ENCODE measurements at regions not wholly inside any gene's neighbourhood (a gene's known extent, or its start where the extent isn't known, plus 50 kb on each side); places are given as distances from the start of the nearest gene placed in this dataset.

DNA sequence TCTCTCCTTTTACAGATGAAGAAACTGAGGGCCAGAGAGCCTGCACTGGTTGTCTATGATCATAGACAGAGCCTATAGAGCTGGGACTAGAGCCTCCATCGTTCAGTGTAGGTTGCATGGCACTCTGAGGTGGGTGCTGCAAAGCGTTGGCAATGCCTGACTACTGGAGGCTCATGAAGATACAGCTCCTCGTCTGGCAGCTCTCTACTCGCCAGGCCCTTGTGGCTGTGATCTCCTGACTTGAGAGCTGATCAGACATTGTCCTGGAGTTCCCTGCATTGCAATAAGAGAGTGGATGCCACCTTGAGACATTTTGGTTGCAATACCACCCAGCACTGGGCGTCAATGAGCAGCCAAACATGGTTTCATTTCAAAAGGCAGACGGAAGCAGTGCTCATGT lies 270.1 kb upstream of the ARID1B start:
- CTCF ChIA-PET (ENCODE audit: unreplicated experiment) = no interaction called here
- intact Hi-C loops (cut with micrococcal nuclease; ENCODE audit: unreplicated experiment) = no loop called here
- no TSS peak for BruUV-seq (replicated peaks)

DNA sequence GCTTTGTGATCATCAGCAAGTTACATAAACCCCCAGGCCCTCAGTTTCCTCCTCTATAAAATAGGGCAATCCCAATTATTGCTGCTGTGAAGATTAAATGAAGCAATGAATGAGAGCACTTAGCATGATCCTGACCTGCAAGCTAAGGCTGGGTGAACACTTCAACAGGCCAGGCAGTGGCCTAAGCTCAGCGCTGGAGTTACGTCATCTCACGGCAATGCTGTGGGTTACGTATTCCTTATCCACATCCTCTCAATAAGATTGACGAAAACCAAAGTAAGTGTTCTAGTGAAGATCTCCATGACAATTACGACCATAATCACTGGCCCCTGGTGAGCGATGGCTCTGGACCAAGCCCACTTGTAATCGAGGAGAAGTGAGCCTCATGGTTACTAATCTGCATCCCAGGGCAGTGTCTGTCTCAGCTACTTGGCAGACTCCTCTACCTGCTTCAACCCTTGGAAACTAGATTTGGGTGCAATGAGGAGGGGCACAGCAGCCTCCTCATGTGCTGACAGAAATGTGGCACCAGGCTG lies 274.1 kb upstream of the ARID1B start:
- no TSS peak for BruUV-seq (replicated peaks)
- no peak overlapping the region for H3K4me2 ChIP-seq (ENCODE audit: low read length)
- H4K20me1 ChIP-seq (ENCODE audit: insufficient read depth, low read length) = no peaks in the 10 kb centered on the region
- no peak overlapping the region for H3K27ac ChIP-seq (ENCODE audit: low read depth, low read length, poor library complexity, severe bottlenecking)
- no peak for DNase-seq (ENCODE audit: low spot score)
- CTCF ChIA-PET (ENCODE audit: unreplicated experiment) = no interaction called here
- intact Hi-C loops (cut with micrococcal nuclease; ENCODE audit: unreplicated experiment) = no loop called here
- no peaks in the 10 kb centered on the region for H3K9me3 ChIP-seq (ENCODE audit: low read length)
- H3K4me3 ChIP-seq (ENCODE audit: low read depth, low read length, poor library complexity, severe bottlenecking) = no peak overlapping the region
- H3K79me2 ChIP-seq (ENCODE audit: insufficient read depth, low read depth, low read length) = no peaks in the 10 kb centered on the region
- H3K36me3 ChIP-seq (ENCODE audit: insufficient read depth, low read length) = no peaks in the 10 kb centered on the region
- H3K4me1 ChIP-seq (ENCODE audit: insufficient read depth, low read length, poor library complexity, severe bottlenecking) = no peaks in the 10 kb centered on the region
- TF ChIP-seq, protein P1, sequence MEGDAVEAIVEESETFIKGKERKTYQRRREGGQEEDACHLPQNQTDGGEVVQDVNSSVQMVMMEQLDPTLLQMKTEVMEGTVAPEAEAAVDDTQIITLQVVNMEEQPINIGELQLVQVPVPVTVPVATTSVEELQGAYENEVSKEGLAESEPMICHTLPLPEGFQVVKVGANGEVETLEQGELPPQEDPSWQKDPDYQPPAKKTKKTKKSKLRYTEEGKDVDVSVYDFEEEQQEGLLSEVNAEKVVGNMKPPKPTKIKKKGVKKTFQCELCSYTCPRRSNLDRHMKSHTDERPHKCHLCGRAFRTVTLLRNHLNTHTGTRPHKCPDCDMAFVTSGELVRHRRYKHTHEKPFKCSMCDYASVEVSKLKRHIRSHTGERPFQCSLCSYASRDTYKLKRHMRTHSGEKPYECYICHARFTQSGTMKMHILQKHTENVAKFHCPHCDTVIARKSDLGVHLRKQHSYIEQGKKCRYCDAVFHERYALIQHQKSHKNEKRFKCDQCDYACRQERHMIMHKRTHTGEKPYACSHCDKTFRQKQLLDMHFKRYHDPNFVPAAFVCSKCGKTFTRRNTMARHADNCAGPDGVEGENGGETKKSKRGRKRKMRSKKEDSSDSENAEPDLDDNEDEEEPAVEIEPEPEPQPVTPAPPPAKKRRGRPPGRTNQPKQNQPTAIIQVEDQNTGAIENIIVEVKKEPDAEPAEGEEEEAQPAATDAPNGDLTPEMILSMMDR (conservative IDR thresholded peaks at IDR 0.05; ENCODE audit: low read length) = no peak
- TF ChIP-seq EZH2phosphoT487 (IDR thresholded peaks at IDR 0.05; ENCODE audit: borderline replicate concordance, low read depth, low read length) = no peak
- H2AFZ ChIP-seq (ENCODE audit: low read length) = no peak overlapping the region
- H3K9me2 ChIP-seq (ENCODE audit: insufficient read depth, low read length) = no peaks in the 10 kb centered on the region
- POLR2A ChIA-PET = interaction anchor here (0.5 to 0.6 kb wide), 2 partner anchors 423 to 1157 kb away, joined by 3 to 4 read pairs; no protein-coding TSS in a partner anchor

More for the DNA sequence above, 270.1 kb upstream of the ARID1B start:
- Histone ChIP-seq H3K9me3 (ENCODE audit: low read length) (no peaks in the 10 kb centered on the region), H3K4me2 (ENCODE audit: low read length) (no peak overlapping the region), H3K36me3 (ENCODE audit: insufficient read depth, low read length) (no peaks in the 10 kb centered on the region), H3K27ac (ENCODE audit: low read depth, low read length, poor library complexity, severe bottlenecking) (no peak overlapping the region), H2AFZ (ENCODE audit: low read length) (no peak overlapping the region), H3K4me1 (ENCODE audit: insufficient read depth, low read length, poor library complexity, severe bottlenecking) (peaks cover 13% of the 10 kb centered on the region), H4K20me1 (ENCODE audit: insufficient read depth, low read length) (no peaks in the 10 kb centered on the region), H3K4me3 (ENCODE audit: low read depth, low read length, poor library complexity, severe bottlenecking) (no peak overlapping the region), H3K79me2 (ENCODE audit: insufficient read depth, low read depth, low read length) (no peaks in the 10 kb centered on the region), H3K9me2 (ENCODE audit: insufficient read depth, low read length) (no peaks in the 10 kb centered on the region)
- POLR2A ChIA-PET = interaction anchor here (0.7 to 1.7 kb wide), 2 partner anchors 18 to 1163 kb away, joined by 4 read pairs; no protein-coding TSS in a partner anchor
- DNase-seq (ENCODE audit: low spot score) = no peak
- TF ChIP-seq, protein P1 (conservative IDR thresholded peaks at IDR 0.05; ENCODE audit: low read length) = no peak
- TF ChIP-seq EZH2phosphoT487 (IDR thresholded peaks at IDR 0.05; ENCODE audit: borderline replicate concordance, low read depth, low read length) = no peak

DNA sequence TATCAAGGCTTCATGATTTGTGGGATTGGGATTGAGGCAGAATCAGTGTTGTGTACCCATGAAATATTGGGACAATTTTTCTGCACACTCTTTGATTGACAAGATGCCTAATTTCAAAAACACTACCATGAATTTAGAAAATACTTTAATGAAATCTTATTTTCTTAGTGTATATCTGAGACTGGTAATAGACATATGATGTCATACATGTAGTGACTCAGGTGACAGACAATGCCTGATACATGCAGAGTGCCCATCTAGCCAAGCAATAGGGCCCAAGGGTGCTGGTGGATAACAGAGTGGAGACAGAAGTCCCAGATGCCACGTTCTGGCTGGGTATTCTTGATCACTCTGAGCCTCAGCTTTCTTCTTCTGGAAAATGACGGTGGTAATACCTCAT lies 279.6 kb upstream of the ARID1B start:
- intact Hi-C loops (cut with micrococcal nuclease; ENCODE audit: unreplicated experiment) = no loop called here
- BruUV-seq (replicated peaks) = no TSS peak
- no peak overlapping the region for H3K4me2 ChIP-seq (ENCODE audit: low read length)
- TF ChIP-seq, protein P1 (conservative IDR thresholded peaks at IDR 0.05; ENCODE audit: low read length) = no peak
- H3K27ac ChIP-seq (ENCODE audit: low read depth, low read length, poor library complexity, severe bottlenecking) = no peak overlapping the region
- H3K79me2 ChIP-seq (ENCODE audit: insufficient read depth, low read depth, low read length) = no peaks in the 10 kb centered on the region
- CTCF ChIA-PET (ENCODE audit: unreplicated experiment) = no interaction called here
- H3K4me3 ChIP-seq (ENCODE audit: low read depth, low read length, poor library complexity, severe bottlenecking) = no peak overlapping the region
- no peaks in the 10 kb centered on the region for H4K20me1 ChIP-seq (ENCODE audit: insufficient read depth, low read length)
- no peak for DNase-seq (ENCODE audit: low spot score)
- H2AFZ ChIP-seq (ENCODE audit: low read length) = no peak overlapping the region
- H3K9me2 ChIP-seq (ENCODE audit: insufficient read depth, low read length) = no peaks in the 10 kb centered on the region
- POLR2A ChIA-PET = no interaction called here
- no peaks in the 10 kb centered on the region for H3K36me3 ChIP-seq (ENCODE audit: insufficient read depth, low read length)
- H3K4me1 ChIP-seq (ENCODE audit: insufficient read depth, low read length, poor library complexity, severe bottlenecking) = no peaks in the 10 kb centered on the region
- H3K9me3 ChIP-seq (ENCODE audit: low read length) = no peaks in the 10 kb centered on the region

Data from OCI-LY7 (cell line).